H9 (cell line): ENCODE measurements at regions not wholly inside any gene's neighbourhood (a gene's known extent, or its start where the extent isn't known, plus 50 kb on each side); places are given as distances from the start of the nearest gene placed in this dataset.

ENCODE experiments used
- DNase-seq: peaks from one replicate; pipeline ENCODE4 v3.0.0-alpha.2; 2017
- H2AFZ ChIP-seq: one replicate; pipeline ENCODE4 v1.6.1; 2013; ENCODE audit warnings: mild to moderate bottlenecking, low read length, control low read depth, moderate library complexity
- H2AK5ac ChIP-seq: 2 replicates; pipeline ENCODE4 v1.6.1; 2013; ENCODE audit warnings: low read length, control low read depth, mixed read lengths; ENCODE audit not compliant: insufficient read length
- H2BK120ac ChIP-seq: one replicate; pipeline ENCODE4 v1.6.1; 2013; ENCODE audit warnings: low read depth, mild to moderate bottlenecking, low read length, control low read depth, inconsistent platforms; ENCODE audit not compliant: poor library complexity, severe bottlenecking
- H2BK12ac ChIP-seq: 2 replicates; pipeline ENCODE4 v1.6.1; 2013; ENCODE audit warnings: low read length, control low read depth, mixed read lengths, low read depth; ENCODE audit not compliant: insufficient read length
- H2BK15ac ChIP-seq: 2 replicates; pipeline ENCODE4 v1.6.1; 2013; ENCODE audit warnings: low read depth, low read length, control low read depth
- H2BK20ac ChIP-seq: one replicate; pipeline ENCODE4 v1.6.1; 2013; ENCODE audit warnings: low read depth, mild to moderate bottlenecking, low read length, control low read depth, inconsistent platforms; ENCODE audit not compliant: poor library complexity, severe bottlenecking
- H2BK5ac ChIP-seq: 2 replicates; pipeline ENCODE4 v1.6.1; 2013; ENCODE audit warnings: low read length, control low read depth, mixed read lengths; ENCODE audit not compliant: insufficient read length
- H3K14ac ChIP-seq: 2 replicates; pipeline ENCODE4 v1.6.1; 2013; ENCODE audit warnings: low read length, control low read depth; ENCODE audit not compliant: insufficient read depth
- H3K18ac ChIP-seq: 2 replicates; pipeline ENCODE4 v1.6.1; 2013; ENCODE audit warnings: low read depth, mild to moderate bottlenecking, mixed read lengths, low read length, control low read depth; ENCODE audit not compliant: insufficient read length
- H3K23ac ChIP-seq: 2 replicates; pipeline ENCODE4 v1.6.1; 2013; ENCODE audit warnings: low read length, control low read depth, mixed read lengths, low read depth; ENCODE audit not compliant: insufficient read length
- H3K23me2 ChIP-seq: 2 replicates; pipeline ENCODE4 v1.6.1; 2013; ENCODE audit warnings: low read depth, mild to moderate bottlenecking, mixed read lengths, low read length, control low read depth; ENCODE audit not compliant: insufficient read length, poor library complexity, severe bottlenecking
- H3K27ac ChIP-seq: 2 replicates; pipeline ENCODE4 v1.5.1; 2013; ENCODE audit warnings: low read length, control low read depth, mixed read lengths, low read depth; ENCODE audit not compliant: insufficient read length
- H3K27me3 ChIP-seq: 2 replicates; pipeline ENCODE4 v1.6.1; 2013; ENCODE audit warnings: low read length, control low read depth, inconsistent platforms; ENCODE audit not compliant: insufficient read depth
- H3K4ac ChIP-seq: 2 replicates; pipeline ENCODE4 v1.6.1; 2013; ENCODE audit warnings: low read depth, mild to moderate bottlenecking, control low read depth, inconsistent platforms, low read length, moderate library complexity
- H3K4me1 ChIP-seq: 2 replicates; pipeline ENCODE4 v1.6.1; 2013; ENCODE audit warnings: low read length, control low read depth, inconsistent platforms; ENCODE audit not compliant: insufficient read depth
- H3K4me2 ChIP-seq: 2 replicates; pipeline ENCODE4 v1.6.1; 2013; ENCODE audit warnings: low read length, control low read depth, mixed read lengths; ENCODE audit not compliant: insufficient read length, insufficient read depth
- H3K56ac ChIP-seq: 2 replicates; pipeline ENCODE4 v1.6.1; 2013; ENCODE audit warnings: low read depth, mild to moderate bottlenecking, mixed read lengths, low read length, control low read depth; ENCODE audit not compliant: insufficient read length
- H3K79me1 ChIP-seq: 2 replicates; pipeline ENCODE4 v1.6.1; 2013; ENCODE audit warnings: low read depth, mild to moderate bottlenecking, moderate library complexity, low read length, control low read depth, inconsistent platforms; ENCODE audit not compliant: insufficient read depth, poor library complexity, severe bottlenecking
- H3K79me2 ChIP-seq: 2 replicates; pipeline ENCODE4 v1.6.1; 2013; ENCODE audit warnings: low read length, control low read depth, inconsistent platforms; ENCODE audit not compliant: insufficient read depth
- H3K9ac ChIP-seq: 2 replicates; pipeline ENCODE4 v1.6.1; 2013; ENCODE audit warnings: low read length, control low read depth, mixed read lengths; ENCODE audit not compliant: insufficient read length; ENCODE audit errors: extremely low read depth
- H3K9me3 ChIP-seq: one replicate; pipeline ENCODE4 v1.6.1; 2013; ENCODE audit warnings: low read depth, low read length, inconsistent platforms; ENCODE audit not compliant: control insufficient read depth
- H3T11ph ChIP-seq: one replicate; pipeline ENCODE4 v1.6.1; 2013; ENCODE audit warnings: mild to moderate bottlenecking, low read length, control low read depth, inconsistent platforms
- H4K20me1 ChIP-seq: one replicate; pipeline ENCODE4 v1.6.1; 2013; ENCODE audit not compliant: control insufficient read depth, insufficient read length, insufficient read depth
- H4K5ac ChIP-seq: 2 replicates; pipeline ENCODE4 v1.6.1; 2013; ENCODE audit warnings: low read depth, mild to moderate bottlenecking, mixed read lengths, low read length, control low read depth; ENCODE audit not compliant: insufficient read length
- H4K8ac ChIP-seq: replicated peaks from 2 replicates; pipeline ENCODE4 v1.6.1; 2013; ENCODE audit warnings: low read length, control low read depth, mixed read lengths, low read depth; ENCODE audit not compliant: insufficient read length
- H4K91ac ChIP-seq: 2 replicates; pipeline ENCODE4 v1.6.1; 2013; ENCODE audit warnings: low read depth, mild to moderate bottlenecking, moderate library complexity, mixed read lengths, low read length, control low read depth; ENCODE audit not compliant: insufficient read length
- H3K27ac Mint-ChIP-seq, 3 experiments: 2 replicates in 2 of 3; 3 replicates in 1 of 3; pipeline ENCODE4 v1.8.0; 2020 to 2021; ENCODE audit warnings: mixed read lengths in 3 of 3, mild to moderate bottlenecking in 1 of 3, moderate library complexity in 1 of 3
- H3K27me3 Mint-ChIP-seq: 2 replicates; pipeline ENCODE4 v1.8.0; 2021; ENCODE audit warnings: low read depth, mild to moderate bottlenecking, moderate library complexity, mixed read lengths
- H3K36me3 Mint-ChIP-seq, 3 experiments: 2 replicates in 2 of 3; 3 replicates in 1 of 3; pipeline ENCODE4 v1.8.0; 2020 to 2021; ENCODE audit warnings: low read depth in 3 of 3, mixed read lengths in 3 of 3; ENCODE audit not compliant: insufficient read depth in 1 of 3
- H3K4me1 Mint-ChIP-seq, 2 experiments: 2 replicates each; pipeline ENCODE4 v1.8.0; 2020; ENCODE audit warnings: mixed read lengths in 2 of 2
- H3K4me3 Mint-ChIP-seq, 2 experiments: 2 replicates in 1 of 2; 3 replicates in 1 of 2; pipeline ENCODE4 v1.8.0; 2020 to 2021; ENCODE audit warnings: mild to moderate bottlenecking in 2 of 2, mixed read lengths in 2 of 2, moderate library complexity in 1 of 2
- H3K9me3 Mint-ChIP-seq, 2 experiments: 2 replicates in 1 of 2; 3 replicates in 1 of 2; pipeline ENCODE4 v1.8.0; 2020; ENCODE audit warnings: mild to moderate bottlenecking in 2 of 2, mixed read lengths in 2 of 2, moderate library complexity in 1 of 2
- CTCF ChIP-seq: fragments of 200-600 bp; sonication (generic); conservative IDR thresholded peaks from 3 replicates; pipeline ENCODE4 v1.8.0; 2021; ENCODE audit warnings: antibody characterized with exemption, mild to moderate bottlenecking
- WGBS: extraction: QIAGEN DNeasy Blood & Tissue Kit; methylation state at CpG from one replicate; pipeline ENCODE4 v1.1.7; 2013; ENCODE audit warnings: missing lambda C conversion rate, low lambda C conversion rate, mixed read lengths; ENCODE audit not compliant: insufficient read length; ENCODE audit errors: extremely low coverage; 5-methylcytosine and 5-hydroxymethylcytosine counted together

DNA sequence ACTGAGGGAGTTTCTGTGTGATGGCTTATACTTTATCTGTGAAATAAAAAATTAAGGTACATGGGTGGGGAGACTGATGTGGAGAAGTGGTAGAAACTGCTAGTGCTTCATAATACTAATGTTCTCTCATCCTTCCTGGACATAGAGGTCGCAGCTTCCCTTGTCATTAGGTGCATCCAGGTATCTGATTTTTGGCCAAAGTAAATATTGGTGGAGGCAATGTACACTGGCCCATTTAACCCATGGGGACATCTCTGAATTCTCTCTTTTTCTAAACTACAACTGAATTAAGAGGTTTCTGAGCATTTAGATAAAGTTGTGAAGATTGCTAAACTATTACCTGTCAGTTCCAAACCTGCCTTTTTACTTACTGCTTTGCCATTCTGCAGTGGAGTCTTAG is 140.9 kb upstream of the CHORDC1 start:
- no peaks in the 10 kb centered on the region for H4K20me1 ChIP-seq
- no peak for TF ChIP-seq CTCF
- H3K79me1 ChIP-seq: no peaks in the 10 kb centered on the region

More for the DNA sequence above, 140.9 kb upstream of the CHORDC1 start:
- no peaks in the 10 kb centered on the region for H3K23me2 ChIP-seq
- no peak overlapping the region for H3K27ac ChIP-seq
- H3K9me3 ChIP-seq: no peaks in the 10 kb centered on the region
- H3K4ac ChIP-seq: no peak overlapping the region
- Mint-ChIP-seq H3K4me3 (no peak overlapping the region), H3K27ac (no peak overlapping the region; a peak in 1 of 7 replicates), H3K27me3 (no peaks in the 10 kb centered on the region), H3K36me3 (0 out of 7 replicates have a peak, but pooled peaks cover 0 to 4% (median 0%) of the 10 kb centered on the region in 3 experiments), H3K4me1 (peaks cover 27 to 28% of the 10 kb centered on the region in 2 experiments), H3K9me3 (no peaks in the 10 kb centered on the region; a peak in 1 of 5 replicates)
- no peak overlapping the region for H2BK120ac ChIP-seq
- H4K5ac ChIP-seq: no peak overlapping the region
- H3K56ac ChIP-seq: no peak overlapping the region
- no peak overlapping the region for H3K14ac ChIP-seq
- no peak overlapping the region for H2BK12ac ChIP-seq
- H2BK15ac ChIP-seq: no peak overlapping the region
- no peak overlapping the region for H3K23ac ChIP-seq
- H4K8ac ChIP-seq: no peak overlapping the region
- H2AFZ ChIP-seq: no peak overlapping the region
- no peak overlapping the region for H2BK5ac ChIP-seq
- H3K27me3 ChIP-seq: no peaks in the 10 kb centered on the region
- H4K91ac ChIP-seq: no peak overlapping the region
- no CpG with 5 or more reads among the region's 1 CpG for WGBS
- no peak overlapping the region for H3K4me2 ChIP-seq
- no peak overlapping the region for H2AK5ac ChIP-seq
- DNase-seq: no peak
- H3T11ph ChIP-seq: no peak overlapping the region
- no peak overlapping the region for H3K18ac ChIP-seq
- H3K9ac ChIP-seq: no peak overlapping the region
- no peak overlapping the region for H2BK20ac ChIP-seq
- H3K79me2 ChIP-seq: no peaks in the 10 kb centered on the region
- H3K4me1 ChIP-seq: no peaks in the 10 kb centered on the region; the same call in 1 of the 2 replicates
